Testis (tissue), 2 donors: ENCODE measurements at regions not wholly inside any gene's neighbourhood (a gene's known extent, or its start where the extent isn't known, plus 50 kb on each side); places are given as distances from the start of the nearest gene placed in this dataset.
"Not testable (repeated sequence)": the region's sequence is repeated elsewhere in the genome, so short reads cannot be mapped to it uniquely, and the experiment has no call there.

ENCODE experiments used
- DNase-seq: peaks from one replicate; pipeline ENCODE4 v3.0.0-alpha.2; 2019
- H3K27ac ChIP-seq, 2 donors: fragments of 200-600 bp; sonication (generic); one replicate each; pipeline ENCODE4 v1.5.1; 2019
- H3K27me3 ChIP-seq: fragments of 200-600 bp; sonication (generic); one replicate; pipeline ENCODE4 v1.5.1; 2019
- H3K36me3 ChIP-seq: fragments of 200-600 bp; sonication (generic); one replicate; pipeline ENCODE4 v1.5.1; 2017; ENCODE audit warnings: low read depth; ENCODE audit errors: missing control alignments
- H3K4me1 ChIP-seq: fragments of 200-600 bp; sonication (generic); one replicate; pipeline ENCODE4 v1.5.1; 2019
- H3K4me3 ChIP-seq, 2 donors: fragments of 200-600 bp; sonication (generic); one replicate each; pipeline ENCODE4 v1.5.1; 2017 to 2019
- H3K9me3 ChIP-seq: fragments of 200-600 bp; sonication (generic); one replicate; pipeline ENCODE4 v1.5.1; 2017
- CTCF ChIP-seq, 3 experiments: fragments of 450-650 bp in 2 of 3; fragments of 200-600 bp in 1 of 3; sonication (generic) in 1 of 3; IDR thresholded peaks; one replicate each; pipeline ENCODE4 v1.5.1; 2016 to 2019; ENCODE audit warnings: antibody characterized with exemption in 3 of 3, mild to moderate bottlenecking in 2 of 3, moderate library complexity in 1 of 3
- POLR2A ChIP-seq: fragments of 450-650 bp; IDR thresholded peaks from one replicate; pipeline ENCODE4 v1.6.1; 2017; ENCODE audit warnings: antibody characterized with exemption, mild to moderate bottlenecking, moderate library complexity
- WGBS, 2 donors: methylation state at CpG; one replicate each; pipeline ENCODE4 v1.1.5; 2018; 5-methylcytosine and 5-hydroxymethylcytosine counted together
- intact Hi-C: fragments of 100-400 bp; cut with DNase I; formaldehyde crosslinking; loops from one replicate; pipeline ENCODE4 v1.15.1; 2023; ENCODE audit warnings: low total_unique reads

- Histone ChIP-seq H3K36me3 (no peaks in the 10 kb centered on the region), H3K4me3 (no peak overlapping the region), H3K27ac (no peak overlapping the region), H3K9me3 (no peaks in the 10 kb centered on the region), H3K4me1 (peaks cover 4% of the 10 kb centered on the region), H3K27me3 (no peaks in the 10 kb centered on the region)
- 49 to 54% methylated on average over 2 of the region's 2 CpGs for WGBS, 2 donors
- intact Hi-C loops = no loop called here
- no peak for TF ChIP-seq POLR2A
- no peak for TF ChIP-seq CTCF (IDR thresholded peaks at IDR 0.05)
- no peak for DNase-seq
These were observed 84.9 kb downstream of the ASCL4 start for GRCh38 chr12:107859367-107859766.

- no peaks in the 10 kb centered on the region for H3K27me3 ChIP-seq
- no peak for DNase-seq
- intact Hi-C loops = no loop called here
- peaks cover 6% of the 10 kb centered on the region for H3K4me1 ChIP-seq
- H3K9me3 ChIP-seq = no peaks in the 10 kb centered on the region
- H3K4me3 ChIP-seq = no peak overlapping the region
- no peak overlapping the region for H3K27ac ChIP-seq
- WGBS, 2 donors = 28 to 33% methylated on average over 12 to 33 of the region's 33 CpGs
- no peaks in the 10 kb centered on the region for H3K36me3 ChIP-seq
- no peak for TF ChIP-seq POLR2A
- no peak for TF ChIP-seq CTCF (IDR thresholded peaks at IDR 0.05)
These were observed 89.7 kb downstream of the ASCL4 start for GRCh38 chr12:107864235-107864634.

GRCh38 chr12:107864727-107865126 lies 90.2 kb downstream of the ASCL4 start:
- H3K27me3 ChIP-seq, H3K4me1 ChIP-seq, DNase-seq, H3K36me3 ChIP-seq, H3K27ac ChIP-seq, H3K9me3 ChIP-seq, H3K4me3 ChIP-seq, intact Hi-C loops: not testable (repeated sequence)
- WGBS, 2 donors = 51 to 68% methylated on average over 12 of the region's 12 CpGs

GRCh38 chr12:107873223-107873622 lies 98.7 kb downstream of the ASCL4 start:
- DNase-seq = no peak
- intact Hi-C loops = no loop called here
- H3K27ac ChIP-seq = no peak overlapping the region
- TF ChIP-seq POLR2A (no peak), CTCF (IDR thresholded peaks at IDR 0.05) (no peak)
- no peaks in the 10 kb centered on the region for H3K9me3 ChIP-seq
- WGBS, 2 donors = 30 to 45% methylated on average over 14 of the region's 14 CpGs
- no peaks in the 10 kb centered on the region for H3K36me3 ChIP-seq
- H3K27me3 ChIP-seq = no peaks in the 10 kb centered on the region
- no peaks in the 10 kb centered on the region for H3K4me1 ChIP-seq
- no peak overlapping the region for H3K4me3 ChIP-seq

GRCh38 chr12:107875786-107876185 lies 101.3 kb downstream of the ASCL4 start:
- no peak for TF ChIP-seq CTCF (IDR thresholded peaks at IDR 0.05)
- TF ChIP-seq POLR2A = no peak
- 44 to 76% methylated on average over 7 of the region's 7 CpGs for WGBS, 2 donors

More at GRCh38 chr12:107875786-107876185, 101.3 kb downstream of the ASCL4 start:
- no peaks in the 10 kb centered on the region for H3K9me3 ChIP-seq
- no peaks in the 10 kb centered on the region for H3K36me3 ChIP-seq
- intact Hi-C loops = no loop called here
- no peaks in the 10 kb centered on the region for H3K27me3 ChIP-seq
- no peaks in the 10 kb centered on the region for H3K4me1 ChIP-seq
- no peak overlapping the region for H3K4me3 ChIP-seq
- H3K27ac ChIP-seq = no peak overlapping the region
- DNase-seq = no peak
